DMS114 treated with DMSO at 0.1 percent for 48 hours (cell line): ENCODE measurements at regions not wholly inside any gene's neighbourhood (a gene's known extent, or its start where the extent isn't known, plus 50 kb on each side); places are given as distances from the start of the nearest gene placed in this dataset.

Experiments
- DNase-seq: peaks from one replicate; lab custom pipeline; 2025; ENCODE audit not compliant: unreplicated experiment; lab: John Stamatoyannopoulos, UW

DNA sequence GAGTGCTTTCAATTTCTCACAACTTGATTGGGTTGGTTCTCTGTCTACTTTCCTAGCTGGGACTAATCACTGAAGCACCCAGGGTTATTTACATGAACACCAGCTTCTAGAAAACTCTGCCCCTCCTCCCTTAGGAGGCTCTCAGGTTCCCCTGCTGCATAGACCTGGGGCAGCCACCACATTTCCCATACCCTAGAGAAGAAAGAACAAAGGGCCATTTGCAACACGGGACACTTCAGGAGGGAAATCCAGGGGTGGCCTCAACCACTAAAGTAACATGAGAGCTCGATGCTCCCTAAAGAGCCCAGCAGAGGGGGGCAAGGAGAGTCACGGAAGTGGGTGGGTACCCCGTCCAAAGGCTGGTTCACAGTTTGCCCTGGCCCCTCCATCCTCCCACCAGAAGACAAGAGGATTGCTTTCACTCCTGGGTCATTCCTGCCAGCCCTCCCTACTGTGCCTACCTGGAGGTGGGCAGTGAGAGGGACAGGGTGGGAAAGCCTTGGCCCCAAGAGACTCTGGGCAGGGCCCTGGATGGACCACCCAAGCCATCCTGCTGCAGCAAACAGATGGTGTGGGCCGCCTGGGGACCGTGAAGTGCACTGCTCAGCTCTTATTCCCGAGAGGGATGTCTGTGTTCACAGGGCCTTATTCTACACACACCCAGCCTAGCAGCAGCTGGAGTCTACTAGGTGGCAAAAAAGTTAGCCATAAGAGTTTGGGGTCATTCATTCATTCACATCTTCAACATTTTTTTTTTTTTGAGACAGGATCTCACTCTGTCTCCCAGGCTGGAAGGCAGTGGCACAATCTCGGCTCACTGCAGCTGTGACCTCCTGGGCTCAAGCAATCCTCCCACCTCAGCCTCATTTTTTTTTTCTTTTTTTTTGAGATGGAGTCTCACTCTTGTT is 392.1 kb downstream of the SOX9 start:
- no peak for DNase-seq

DNA sequence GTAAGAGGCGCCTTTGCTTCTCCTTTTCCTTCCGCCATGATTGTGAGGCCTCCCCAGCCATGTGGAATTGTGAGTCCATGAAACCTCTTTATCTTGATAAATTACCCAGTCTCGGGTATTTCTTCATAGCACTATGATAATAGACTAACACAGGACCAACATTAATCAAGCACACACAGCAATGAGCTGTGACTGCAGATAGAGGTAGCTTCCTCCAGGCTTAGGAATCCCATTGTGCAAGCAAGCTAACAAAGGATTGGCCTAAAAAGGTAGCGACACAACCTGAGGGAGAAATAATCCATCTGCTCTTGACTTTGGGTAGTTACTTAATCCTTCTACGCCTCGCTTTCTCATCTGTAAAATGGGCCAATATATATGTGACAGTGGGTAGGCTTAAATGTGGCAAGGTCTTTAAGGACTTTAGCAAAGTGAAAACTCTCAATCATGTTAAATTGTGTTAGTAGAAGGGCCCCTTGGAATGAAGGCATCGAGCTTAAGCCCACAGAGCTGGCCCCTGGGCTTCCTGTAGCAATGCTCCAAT is 393.6 kb downstream of the SOX9 start:
- no peak for DNase-seq

GRCh38 chr17:72514891-72515290 is 394.1 kb downstream of the SOX9 start:
- no peak for DNase-seq

GRCh38 chr17:72515291-72516065 is 394.7 kb downstream of the SOX9 start:
- no peak for DNase-seq

DNA sequence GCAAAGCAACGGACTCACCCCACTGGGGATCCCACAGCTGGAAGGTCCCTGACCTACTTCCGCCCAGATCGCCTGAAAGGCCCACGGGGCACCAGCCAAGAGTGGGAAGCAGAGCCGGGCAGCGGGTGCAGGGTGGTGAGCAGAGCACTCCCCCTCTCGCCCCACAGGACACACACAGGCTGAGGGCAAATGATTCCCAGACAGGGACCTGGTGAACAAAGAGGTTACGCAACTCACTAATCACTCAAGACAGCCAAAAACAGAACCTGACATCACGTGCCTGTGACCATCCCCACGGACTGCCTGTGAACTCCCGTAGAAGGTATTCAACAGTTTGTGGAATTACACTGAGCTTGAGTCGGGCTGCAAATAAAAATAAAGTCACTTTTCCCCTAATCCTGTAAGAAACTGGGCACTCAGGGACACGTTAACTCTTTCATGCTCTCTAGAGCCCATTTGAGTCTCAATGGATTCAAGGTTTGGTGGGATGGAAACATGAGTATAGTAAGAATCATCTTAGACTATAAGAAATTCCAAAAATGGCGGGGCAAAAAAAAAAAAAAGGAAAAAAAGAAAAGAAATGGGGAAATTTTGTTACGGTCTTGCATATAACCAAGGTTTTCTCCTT is 396.1 kb downstream of the SOX9 start:
- DNase-seq, result no peak

DNA sequence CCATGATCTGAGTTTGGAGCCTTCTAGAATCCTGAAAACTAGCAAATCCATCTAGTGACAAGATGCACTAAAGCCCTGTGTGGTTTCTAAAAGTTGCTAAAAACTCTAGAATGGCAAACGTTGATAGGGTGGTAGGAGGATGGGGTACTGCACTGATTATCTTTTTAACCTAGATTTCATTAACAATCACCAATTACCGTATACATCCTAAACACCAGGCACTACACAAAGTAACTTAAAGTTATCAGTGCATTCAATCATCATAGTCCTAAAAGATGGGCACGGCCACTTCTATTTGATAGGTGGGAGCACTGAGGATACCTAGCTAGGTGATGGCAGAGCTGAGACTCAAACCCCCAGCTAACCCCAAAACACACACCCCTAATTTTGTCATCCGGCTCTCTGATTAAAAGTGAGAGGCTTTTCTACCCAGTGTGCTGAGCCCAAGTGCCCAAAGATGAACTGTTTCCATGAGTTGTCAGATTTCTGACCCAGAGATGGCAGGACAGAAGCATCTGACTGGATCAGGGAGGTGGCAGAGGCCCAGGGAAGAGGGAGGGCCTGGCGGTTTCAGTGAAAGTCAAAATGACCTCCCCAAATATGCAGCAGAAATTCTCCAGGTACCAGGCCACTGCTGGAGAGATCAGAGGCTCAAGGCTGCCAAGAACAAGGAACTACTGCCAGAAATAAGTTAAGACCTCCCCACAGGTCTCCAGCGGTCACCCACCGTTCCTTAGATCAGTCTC is 396.8 kb downstream of the SOX9 start:
- DNase-seq, result no peak

- no peak for DNase-seq
These were observed 397.4 kb downstream of the SOX9 start for GRCh38 chr17:72518159-72518732.

- no peak for DNase-seq
These were observed 398.2 kb downstream of the SOX9 start for GRCh38 chr17:72518753-72519597.

- no peak for DNase-seq
These were observed 398.7 kb downstream of the SOX9 start for GRCh38 chr17:72519598-72519936.

DNA sequence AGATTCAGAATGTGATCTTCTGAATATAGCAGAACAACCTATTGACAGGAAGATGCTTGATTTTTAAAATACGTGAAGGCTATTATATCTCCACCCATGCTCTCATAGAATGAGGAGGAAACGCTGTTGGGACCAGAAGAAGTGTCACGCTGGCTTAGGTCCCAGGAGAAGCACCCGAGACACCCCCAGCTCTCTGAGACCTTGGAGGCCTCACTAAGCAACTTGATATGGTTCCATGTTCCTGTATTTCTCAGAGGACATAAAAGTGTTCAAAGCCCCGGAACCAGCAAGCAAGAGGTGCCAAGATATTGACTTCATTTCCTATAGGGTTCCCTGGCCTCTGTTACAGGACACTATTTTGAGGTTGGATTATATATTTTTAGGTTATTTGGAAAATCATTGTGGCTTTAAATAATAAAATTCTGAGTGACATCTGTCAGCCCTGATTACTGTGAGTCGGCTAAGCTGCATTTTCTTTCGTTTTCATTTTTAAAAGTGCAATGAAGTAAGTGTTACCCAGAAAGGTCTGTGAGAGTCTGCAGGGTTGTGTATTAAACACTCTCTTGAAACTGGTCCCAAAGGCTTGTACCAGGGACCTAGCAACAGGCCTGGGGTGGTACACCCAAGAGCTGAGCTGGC is 400.0 kb downstream of the SOX9 start:
- DNase-seq, result no peak

- no peak for DNase-seq
These were observed 402.7 kb downstream of the SOX9 start for GRCh38 chr17:72523491-72523890.

DNA sequence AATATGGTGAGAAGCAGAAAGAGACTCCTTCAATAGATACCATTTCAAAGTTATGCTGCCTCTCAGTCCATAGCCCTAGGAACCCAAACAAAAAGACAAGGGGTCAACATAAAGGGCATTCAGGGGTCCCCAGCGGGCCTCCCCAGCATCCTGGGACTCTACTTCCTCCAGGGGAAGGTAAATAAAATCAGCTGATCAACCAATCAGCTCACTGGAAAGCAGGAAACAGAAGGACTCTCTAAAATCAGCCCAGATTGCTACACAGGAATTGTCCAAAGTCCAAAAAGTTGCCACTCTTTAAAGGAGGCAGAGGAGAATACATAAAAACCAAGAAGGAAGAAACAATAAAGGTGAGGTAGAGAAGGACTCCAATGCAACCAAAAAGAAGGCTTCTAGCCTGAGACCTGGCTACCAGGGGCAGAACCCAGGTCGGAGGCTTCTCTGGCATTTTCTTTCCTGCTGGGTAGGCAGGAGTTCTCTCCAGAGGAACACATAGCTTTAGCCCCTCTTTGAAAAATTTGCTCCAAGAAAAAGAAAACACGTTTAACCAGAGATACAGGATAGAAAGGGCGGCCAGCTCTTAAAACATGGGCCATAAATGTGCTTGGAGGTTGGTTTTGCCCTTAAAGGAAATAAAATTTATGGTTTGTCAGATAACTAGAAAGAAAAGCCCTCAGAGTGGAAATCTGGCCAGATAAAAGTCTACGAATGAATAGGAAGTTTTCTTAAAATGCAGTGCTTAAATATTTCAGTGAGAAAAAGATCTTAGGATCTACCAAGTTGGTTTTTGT is 404.6 kb downstream of the SOX9 start:
- no peak for DNase-seq

DNA sequence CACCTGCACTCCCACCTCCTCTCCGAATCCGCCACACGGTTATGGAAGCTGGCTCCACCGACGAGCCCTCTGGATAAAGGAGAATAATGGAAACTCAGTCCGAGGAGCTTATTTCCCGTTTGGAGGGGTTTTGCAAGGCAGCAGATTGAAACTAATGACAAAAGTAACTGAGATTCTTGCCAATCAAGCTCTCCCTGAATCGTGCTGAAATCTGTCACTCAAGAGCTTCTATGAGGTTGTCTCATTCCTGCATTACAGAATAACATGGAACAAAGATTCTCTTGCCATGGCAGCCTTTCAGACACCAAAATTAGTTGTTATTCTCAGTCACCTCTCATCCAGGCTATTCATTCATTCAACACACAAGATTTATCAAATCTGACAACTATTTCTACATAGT is 405.9 kb downstream of the SOX9 start:
- no peak for DNase-seq

GRCh38 chr17:72527789-72528188 is 407.0 kb downstream of the SOX9 start:
- no peak for DNase-seq

GRCh38 chr17:72528683-72529082 is 407.9 kb downstream of the SOX9 start:
- no peak for DNase-seq

DNA sequence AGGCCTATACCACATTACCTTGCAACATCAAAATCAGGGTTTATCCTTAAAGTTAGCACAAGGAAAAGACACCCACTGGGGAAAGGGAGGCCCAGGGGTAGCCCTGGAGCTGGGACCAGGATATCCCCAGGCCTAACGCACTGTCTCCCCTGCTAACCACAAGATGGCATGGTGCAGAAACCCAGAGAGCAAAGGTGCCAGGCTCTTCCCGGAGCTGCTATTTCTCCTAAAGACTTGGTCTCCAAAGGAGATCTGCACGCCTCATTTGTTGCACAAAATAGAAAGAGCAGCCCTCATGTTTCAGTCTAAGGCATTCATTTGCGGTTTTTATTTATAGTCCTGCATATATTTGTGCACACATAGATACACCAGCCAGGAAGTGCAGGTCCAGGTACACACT is 408.6 kb downstream of the SOX9 start:
- DNase-seq, result no peak

DNA sequence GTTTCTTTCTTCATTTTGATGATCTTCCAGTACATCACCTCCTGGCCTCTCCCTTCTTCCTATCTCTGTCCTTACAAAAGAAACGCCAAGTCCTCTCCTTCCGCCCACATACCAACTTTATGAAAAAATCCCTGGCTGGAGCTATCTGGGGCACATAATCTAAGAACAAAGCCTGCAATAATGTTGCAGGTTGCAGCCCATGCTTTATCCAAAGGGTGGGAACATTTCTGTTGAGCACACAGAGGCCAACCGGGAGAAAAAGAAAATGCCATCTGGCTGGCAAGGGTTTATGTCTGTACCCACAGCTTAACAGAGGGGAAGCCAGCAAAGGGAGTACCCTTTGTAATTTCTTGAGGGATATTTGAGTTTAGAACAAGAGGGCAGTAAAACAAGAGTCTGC is 409.6 kb downstream of the SOX9 start:
- DNase-seq, result no peak

DNA sequence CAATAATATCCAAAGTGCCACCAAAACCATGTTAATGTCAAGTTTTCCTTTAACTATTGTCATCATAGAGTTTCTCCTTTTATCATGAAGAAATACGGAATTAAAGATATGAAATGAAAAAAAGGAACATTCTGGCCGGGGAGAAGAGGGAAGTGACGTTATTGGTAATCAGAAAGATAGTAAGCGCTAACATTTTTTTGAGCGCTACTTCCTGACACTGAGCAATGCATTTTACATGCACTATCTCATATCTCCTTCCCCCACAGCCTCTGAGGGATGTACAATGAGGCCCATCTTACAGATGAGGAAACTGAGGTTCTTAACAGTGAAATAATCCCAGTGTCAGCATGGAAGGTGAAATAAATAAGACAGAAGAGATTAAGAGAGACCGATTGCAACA is 410.9 kb downstream of the SOX9 start:
- no peak for DNase-seq
